GM23338 (cell line): ENCODE measurements at regions not wholly inside any gene's neighbourhood (a gene's known extent, or its start where the extent isn't known, plus 50 kb on each side); places are given as distances from the start of the nearest gene placed in this dataset.

Experiments
- ATAC-seq: fragments of 200-7000 bp; cut with Tn5 transposase; 3 replicates; pipeline ENCODE4 v1.9.1; 2020
- DNase-seq: peaks from one replicate; pipeline ENCODE4 v3.0.0-alpha.2; 2015; ENCODE audit warnings: low spot score
- H2AFZ ChIP-seq: fragments of 200-600 bp; sonication (generic); 2 replicates; pipeline ENCODE4 v1.8.0; 2016; ENCODE audit warnings: antibody characterized with exemption, mild to moderate bottlenecking, moderate library complexity
- H3F3A ChIP-seq: fragments of 200-600 bp; sonication (generic); replicated peaks from 2 replicates; pipeline ENCODE4 v1.8.0; 2017; ENCODE audit warnings: antibody characterized with exemption, mixed run types, low read depth
- H3K27ac ChIP-seq: fragments of 200-600 bp; sonication (generic); 2 replicates; pipeline ENCODE4 v1.6.1; 2016; ENCODE audit warnings: low read depth
- H3K27me3 ChIP-seq: fragments of 200-600 bp; sonication (generic); 2 replicates; pipeline ENCODE4 v1.8.0; 2016; ENCODE audit warnings: mild to moderate bottlenecking, mixed run types, moderate library complexity; ENCODE audit not compliant: insufficient read depth
- H3K36me3 ChIP-seq: fragments of 200-600 bp; sonication (generic); 2 replicates; pipeline ENCODE4 v1.8.0; 2016; ENCODE audit warnings: mild to moderate bottlenecking; ENCODE audit not compliant: insufficient read depth
- H3K4me1 ChIP-seq: fragments of 200-600 bp; sonication (generic); 2 replicates; pipeline ENCODE4 v1.8.0; 2016; ENCODE audit warnings: mild to moderate bottlenecking, moderate library complexity; ENCODE audit not compliant: insufficient read depth
- H3K4me2 ChIP-seq: fragments of 200-600 bp; sonication (generic); 2 replicates; pipeline ENCODE4 v1.7.1; 2017; ENCODE audit warnings: mixed run types
- H3K4me3 ChIP-seq: fragments of 200-600 bp; sonication (generic); 2 replicates; pipeline ENCODE4 v1.6.1; 2016; ENCODE audit warnings: mixed run types
- H3K79me2 ChIP-seq: fragments of 200-600 bp; sonication (generic); replicated peaks from 2 replicates; pipeline ENCODE4 v1.8.0; 2017; ENCODE audit warnings: mild to moderate bottlenecking; ENCODE audit not compliant: insufficient read depth
- H3K9me2 ChIP-seq: fragments of 200-600 bp; sonication (generic); 2 replicates; pipeline ENCODE4 v1.8.0; 2017; ENCODE audit not compliant: insufficient read depth
- H4K20me1 ChIP-seq: fragments of 200-600 bp; sonication (generic); replicated peaks from 2 replicates; pipeline ENCODE4 v1.8.0; 2017; ENCODE audit warnings: mild to moderate bottlenecking; ENCODE audit not compliant: insufficient read depth
- H3K27ac Mint-ChIP-seq: 2 replicates; pipeline ENCODE4 v1.8.0; 2020; ENCODE audit warnings: inconsistent platforms, mild to moderate bottlenecking, moderate library complexity, mixed read lengths
- H3K27me3 Mint-ChIP-seq: 3 replicates; pipeline ENCODE4 v1.8.0; 2022; ENCODE audit warnings: low read depth, mild to moderate bottlenecking, moderate library complexity, mixed read lengths, inconsistent platforms; ENCODE audit not compliant: insufficient read depth, poor library complexity
- H3K36me3 Mint-ChIP-seq: 3 replicates; pipeline ENCODE4 v1.8.0; 2021; ENCODE audit warnings: low read depth, mild to moderate bottlenecking, inconsistent platforms, moderate library complexity, mixed read lengths
- H3K4me1 Mint-ChIP-seq: 3 replicates; pipeline ENCODE4 v1.8.0; 2020; ENCODE audit warnings: mild to moderate bottlenecking, inconsistent platforms, mixed read lengths
- H3K4me3 Mint-ChIP-seq: 3 replicates; pipeline ENCODE4 v1.8.0; 2021; ENCODE audit warnings: moderate library complexity, mild to moderate bottlenecking, inconsistent platforms, mixed read lengths
- H3K9me3 Mint-ChIP-seq: 3 replicates; pipeline ENCODE4 v1.8.0; 2020; ENCODE audit warnings: moderate library complexity, mild to moderate bottlenecking, inconsistent platforms, mixed read lengths
- CREB1 ChIP-seq: fragments of 250-450 bp; sonication (Bioruptor Pico); IDR thresholded peaks from 2 replicates; pipeline ENCODE4 v1.5.0; 2020; ENCODE audit warnings: low read depth, mild to moderate bottlenecking, moderate library complexity
- EZH2phosphoT487 ChIP-seq: fragments of 200-600 bp; sonication (generic); IDR thresholded peaks from one replicate; pipeline ENCODE4 v1.8.1; 2018; ENCODE audit warnings: antibody characterized with exemption; ENCODE audit not compliant: unreplicated experiment
- REST ChIP-seq: IDR thresholded peaks from one replicate; pipeline ENCODE4 v1.6.1; 2018; ENCODE audit warnings: antibody characterized with exemption; ENCODE audit not compliant: unreplicated experiment
- ZNF114 ChIP-seq: fragments of 250-450 bp; sonication (Bioruptor Pico); IDR thresholded peaks from 2 replicates; pipeline ENCODE4 v1.5.0; 2020; ENCODE audit warnings: mild to moderate bottlenecking, moderate library complexity
- ZNF462 ChIP-seq: fragments of 250-450 bp; sonication (Bioruptor Pico); IDR thresholded peaks from 2 replicates; pipeline ENCODE4 v1.5.0; 2020; ENCODE audit warnings: mild to moderate bottlenecking, moderate library complexity

- TF ChIP-seq ZNF462, result no peak
- TF ChIP-seq CREB1 (CRISPR knock-in tag), result no peak
Observed at GRCh38 chr6:12529364-12530019, 187.1 kb upstream of the PHACTR1 start (continued).

- Histone ChIP-seq H3K4me1 (0 out of 2 replicates have a peak, but pooled peaks cover 7% of the 10 kb centered on the region), H4K20me1 (no peaks in the 10 kb centered on the region), H3K9me2 (no peaks in the 10 kb centered on the region), H3K79me2 (no peaks in the 10 kb centered on the region), H3K36me3 (no peaks in the 10 kb centered on the region), H3F3A (no peaks in the 10 kb centered on the region), H3K4me2 (no peak overlapping the region), H2AFZ (peak overlapping the region; percentile 86), H3K27ac (no peak overlapping the region), H3K4me3 (no peak overlapping the region), H3K27me3 (no peaks in the 10 kb centered on the region)
- Mint-ChIP-seq H3K9me3 (no peaks in the 10 kb centered on the region), H3K4me3 (no peak overlapping the region), H3K27ac (no peak overlapping the region; the same call in 1 of the 2 replicates), H3K27me3 (peaks cover 4% of the 10 kb centered on the region), H3K36me3 (no peaks in the 10 kb centered on the region), H3K4me1 (peaks cover 7% of the 10 kb centered on the region)
- no peak for ATAC-seq
- no peak for DNase-seq
- TF ChIP-seq ZNF462 (no peak), EZH2phosphoT487 (no peak), ZNF114 (no peak), REST (no peak)
Observed at GRCh38 chr6:12530345-12530744, 186.2 kb upstream of the PHACTR1 start.
